ENCODE measurements at regions not wholly inside any gene's neighbourhood (a gene's known extent, or its start where the extent isn't known, plus 50 kb on each side); places are given as distances from the start of the nearest gene placed in this dataset.

DNA sequence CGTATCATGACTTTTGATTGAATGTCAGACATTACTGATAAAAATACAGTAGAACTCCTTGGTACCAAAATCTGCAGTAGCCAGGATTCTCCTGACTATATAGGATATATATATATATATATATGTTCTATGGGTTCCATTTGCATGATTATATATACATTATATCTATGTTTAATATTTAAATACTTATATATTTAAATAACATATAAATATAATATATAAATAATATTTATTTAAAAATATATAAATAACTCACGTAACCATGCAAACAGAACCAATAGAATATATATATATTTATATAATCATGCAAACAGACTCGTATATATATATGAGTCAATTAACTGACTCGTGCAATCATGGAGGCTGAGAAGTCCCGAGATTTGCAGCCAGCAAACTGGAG, 278.8 kb upstream of the PLXNA2 start:
- DNase-seq = no peak

DNA sequence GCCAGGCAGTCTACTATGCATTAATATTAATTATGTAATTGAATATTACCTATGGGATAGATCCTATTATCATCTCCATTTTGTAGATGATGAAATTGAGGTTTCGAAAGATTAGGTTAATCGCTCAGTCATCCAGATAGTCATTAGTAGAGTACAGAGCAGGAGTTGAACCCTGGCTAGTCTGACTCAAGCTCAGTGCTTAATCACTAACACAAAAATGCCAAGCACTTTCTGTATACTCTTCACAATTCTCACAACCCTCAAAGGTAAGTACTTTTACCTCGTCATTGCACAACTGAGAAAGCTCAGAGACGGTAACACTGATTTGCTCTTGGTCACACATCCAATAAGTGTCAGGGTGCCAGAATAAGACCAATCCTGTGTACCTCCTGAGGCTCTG, 280.2 kb upstream of the PLXNA2 start:
- DNase-seq = no peak

DNA sequence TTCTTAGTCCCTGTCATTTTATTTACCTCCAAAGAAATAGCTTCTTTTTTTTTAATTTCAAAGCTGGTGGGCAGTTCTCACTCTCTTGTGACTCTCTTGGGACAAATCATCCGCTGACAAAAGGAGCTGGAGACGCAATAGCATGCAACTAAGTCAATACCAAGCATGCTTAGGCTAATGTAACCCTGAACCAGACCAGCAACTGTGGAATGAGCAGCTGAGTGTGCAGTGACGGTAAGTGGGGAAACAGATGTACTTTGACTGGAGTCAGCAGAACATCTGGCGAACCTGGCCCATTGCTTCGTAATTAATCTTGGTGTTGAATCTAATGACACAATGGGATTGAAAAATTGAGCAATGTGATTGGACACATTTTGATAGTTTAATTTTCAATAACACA, 280.7 kb upstream of the PLXNA2 start:
- DNase-seq = no peak

GRCh38 chr1:208525417-208525816, 281.2 kb upstream of the PLXNA2 start:
- no peak for DNase-seq

GRCh38 chr1:208526613-208527125, 282.5 kb upstream of the PLXNA2 start:
- no peak for DNase-seq

DNA sequence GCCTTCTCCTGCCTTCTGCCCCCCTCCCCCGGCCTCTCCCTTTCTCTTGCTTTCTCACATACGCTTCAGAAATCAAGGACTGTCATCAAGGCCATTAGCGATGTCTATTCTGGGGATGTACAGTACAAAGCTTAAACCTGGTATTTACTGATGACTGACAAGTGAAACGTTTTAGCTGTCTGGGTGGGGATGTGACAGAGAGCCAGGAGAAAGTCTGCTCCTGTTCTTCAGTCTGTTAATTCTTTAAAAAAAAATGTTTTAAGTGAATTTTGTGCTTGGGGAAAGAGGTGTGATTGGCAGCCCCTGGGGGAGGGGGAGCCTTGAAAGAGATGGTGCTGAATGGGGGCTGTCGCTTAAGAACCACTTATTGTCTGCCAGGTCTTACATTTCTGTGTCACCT, 283.0 kb upstream of the PLXNA2 start:
- no peak for DNase-seq

DNA sequence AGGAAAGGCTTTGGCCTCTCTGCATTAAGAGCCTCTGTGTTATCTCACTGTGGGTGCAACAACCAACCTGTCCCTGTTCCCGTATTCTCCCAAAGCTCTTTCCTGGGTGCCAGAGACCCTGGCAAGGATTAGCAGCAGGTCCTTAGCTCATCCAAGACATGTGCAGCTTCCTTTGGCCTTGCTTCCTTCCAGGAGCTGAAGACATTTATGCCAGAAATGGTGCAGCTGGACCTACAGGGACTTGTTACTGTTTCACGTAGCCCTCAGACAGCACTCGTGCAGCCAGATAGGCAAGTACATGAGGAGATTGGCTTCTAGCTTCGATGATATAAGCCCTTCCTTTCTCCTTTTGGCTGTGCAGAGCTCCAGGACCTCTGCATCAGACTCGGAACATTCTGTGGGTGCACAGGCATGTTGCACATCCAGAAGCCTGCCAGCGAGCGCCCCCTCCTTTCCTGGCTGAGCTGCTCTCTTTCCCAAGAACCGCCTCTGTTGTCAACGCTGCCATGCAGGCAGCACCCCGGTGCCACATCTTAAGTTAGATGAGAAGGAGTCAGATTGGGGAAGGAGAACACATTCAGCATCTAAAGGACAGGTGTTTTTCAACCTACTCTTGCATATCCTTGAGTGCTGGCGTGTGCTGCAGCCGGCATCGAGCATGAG, 284.5 kb upstream of the PLXNA2 start:
- no peak for DNase-seq

- DNase-seq = no peak
These were observed 287.0 kb upstream of the PLXNA2 start for GRCh38 chr1:208531003-208531750.

DNA sequence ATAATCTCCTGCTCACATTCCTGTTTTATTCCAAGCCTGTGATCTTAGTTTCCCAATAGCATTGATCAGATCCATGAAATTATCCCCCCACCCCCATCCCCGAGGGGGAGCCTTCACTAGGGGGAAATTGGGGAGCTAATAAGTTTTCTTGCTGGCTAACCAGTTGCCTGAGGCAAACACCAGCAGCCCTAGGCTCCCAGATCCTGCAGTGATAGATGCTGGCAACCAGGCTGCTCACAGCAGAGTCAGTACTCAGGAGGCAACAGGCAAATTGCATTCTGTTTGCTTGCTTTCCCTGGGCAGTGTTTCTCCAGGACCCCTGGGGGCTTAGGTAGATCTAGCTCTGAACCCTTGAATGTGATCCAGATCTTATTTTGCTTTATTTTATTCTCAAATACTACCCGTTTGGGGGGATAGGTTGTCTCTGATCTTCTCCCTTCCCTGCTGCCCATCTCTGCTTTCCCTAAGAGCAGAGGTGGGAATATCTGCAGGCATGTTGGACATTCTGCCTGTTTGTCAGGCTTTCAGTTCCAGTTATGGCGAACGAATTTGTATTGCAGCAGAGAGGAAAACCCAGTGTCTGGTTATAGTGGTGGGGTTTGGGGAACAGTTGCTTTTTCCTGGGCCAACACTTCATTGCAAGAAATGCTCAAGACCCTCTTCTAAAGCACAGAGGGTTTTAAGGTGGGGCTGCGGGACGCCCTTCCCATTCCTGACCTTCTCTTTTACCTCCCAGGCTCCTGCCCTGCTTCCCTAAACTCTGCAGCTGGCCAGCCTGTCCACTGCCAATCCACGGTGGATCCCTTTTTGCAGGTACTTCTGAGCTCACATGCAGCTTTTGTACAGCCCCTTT, 289.8 kb upstream of the PLXNA2 start:
- no peak for DNase-seq

- DNase-seq = no peak
These were observed 290.4 kb upstream of the PLXNA2 start for GRCh38 chr1:208534599-208534897.

DNA sequence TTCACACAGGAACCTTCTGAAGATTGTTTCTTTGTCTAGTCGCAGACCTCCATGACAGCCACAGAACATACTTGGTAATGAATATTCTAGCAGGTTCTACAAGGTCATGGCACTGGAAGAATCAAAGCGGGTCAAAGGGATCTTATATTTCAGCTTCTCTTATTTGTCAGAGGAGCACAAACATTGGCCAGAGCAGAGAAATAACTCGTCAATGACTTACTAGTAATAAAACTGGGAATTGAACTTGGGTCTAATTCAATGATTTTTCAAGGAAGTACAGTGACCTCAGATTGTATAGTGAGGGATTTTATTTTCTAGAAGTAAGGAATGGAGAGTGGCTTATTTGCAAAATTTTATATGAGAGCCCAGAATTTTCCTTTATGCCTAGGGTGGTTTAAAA, 290.8 kb upstream of the PLXNA2 start:
- no peak for DNase-seq

DNA sequence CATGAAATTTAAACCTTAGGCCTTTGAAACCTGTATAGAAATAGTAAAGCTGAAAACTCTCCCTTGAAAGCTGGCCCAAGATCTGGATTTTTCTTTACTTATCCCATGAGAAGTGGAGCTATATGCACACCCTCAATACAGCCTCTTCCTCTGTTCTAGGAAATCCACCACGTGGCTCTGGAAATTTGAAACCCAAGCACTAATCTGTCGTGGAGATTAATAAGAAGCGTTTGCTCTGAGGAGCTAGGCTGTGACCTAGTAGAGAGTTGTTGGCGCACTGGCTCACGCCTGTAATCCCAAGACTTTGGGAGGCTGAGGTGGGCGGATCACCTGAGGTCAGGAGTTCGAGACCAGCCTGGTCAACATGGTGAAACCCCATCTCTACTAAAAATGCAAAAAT, 291.3 kb upstream of the PLXNA2 start:
- no peak for DNase-seq

DNA sequence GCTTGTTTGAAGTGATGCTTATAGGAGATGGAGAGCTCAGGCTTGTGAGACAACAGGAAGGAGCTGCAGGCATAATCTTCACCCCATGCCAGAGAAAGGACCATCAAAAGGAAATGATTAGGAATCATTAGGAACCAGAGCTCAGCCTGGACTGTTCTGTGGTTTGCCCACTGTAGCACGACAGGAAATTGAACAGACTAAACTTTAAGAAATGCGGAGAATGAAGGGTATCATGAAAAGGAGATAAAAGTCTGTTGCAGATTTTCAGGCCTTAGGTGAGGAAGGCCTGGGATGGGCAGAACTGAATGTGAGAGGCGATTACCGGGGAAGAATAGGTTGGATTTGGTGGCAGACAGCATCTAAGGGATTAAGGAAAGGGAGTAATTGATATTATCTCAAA, 292.0 kb upstream of the PLXNA2 start:
- DNase-seq = no peak

DNA sequence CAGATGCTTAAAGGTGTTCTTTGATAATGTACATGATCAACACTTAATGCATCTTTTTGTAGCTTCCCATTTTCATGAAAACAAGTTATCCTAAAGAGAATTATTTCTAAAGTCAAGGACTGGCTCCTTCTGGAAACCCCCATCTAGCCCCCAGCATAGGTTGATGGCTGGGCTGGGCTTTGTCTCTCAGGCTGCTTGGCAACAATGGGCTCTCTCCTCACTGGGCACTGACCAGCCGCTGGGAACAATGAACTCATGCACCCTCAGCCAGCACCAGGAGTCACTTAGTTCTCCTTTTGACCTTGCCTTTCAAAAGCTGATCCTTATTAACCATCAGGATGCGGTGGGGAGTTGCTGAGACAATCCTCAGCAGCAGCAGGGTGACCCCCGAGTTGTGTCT, 293.0 kb upstream of the PLXNA2 start:
- DNase-seq = no peak

- DNase-seq = no peak
These were observed 293.9 kb upstream of the PLXNA2 start for GRCh38 chr1:208538078-208538477.

- DNase-seq = no peak
These were observed 294.4 kb upstream of the PLXNA2 start for GRCh38 chr1:208538587-208538986.

- no peak for DNase-seq
These were observed 296.5 kb upstream of the PLXNA2 start for GRCh38 chr1:208540724-208541123.

DNA sequence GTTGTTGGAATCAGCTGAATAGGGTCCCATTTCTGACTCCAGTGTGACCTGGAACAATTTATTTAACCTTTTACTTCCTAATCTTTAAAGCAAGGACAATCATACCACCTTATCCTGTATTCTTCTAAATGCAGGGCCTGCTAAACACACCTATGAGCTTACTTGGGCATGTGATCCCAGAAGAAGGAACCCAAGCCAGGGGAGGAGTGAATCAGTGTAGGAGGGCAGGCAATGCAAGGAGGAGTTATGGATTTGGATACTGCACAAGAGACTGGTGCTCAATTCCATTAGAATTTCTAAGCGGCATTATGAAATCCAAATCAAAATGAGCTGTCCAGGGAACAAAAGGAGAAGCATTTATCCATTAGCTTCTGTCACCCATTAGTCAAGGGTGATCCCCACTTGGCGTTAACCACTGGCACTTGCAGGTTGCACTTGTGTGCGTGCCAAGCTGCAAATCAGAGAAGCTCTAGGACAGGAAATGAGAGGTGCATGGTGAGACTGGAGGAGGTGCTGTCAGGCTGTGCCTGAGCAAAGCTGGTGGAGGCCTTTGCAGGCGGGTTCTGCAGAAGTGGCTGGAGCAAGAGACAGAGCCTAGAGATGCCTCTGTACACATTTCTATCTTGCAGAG, 297.2 kb upstream of the PLXNA2 start:
- DNase-seq = no peak

DNA sequence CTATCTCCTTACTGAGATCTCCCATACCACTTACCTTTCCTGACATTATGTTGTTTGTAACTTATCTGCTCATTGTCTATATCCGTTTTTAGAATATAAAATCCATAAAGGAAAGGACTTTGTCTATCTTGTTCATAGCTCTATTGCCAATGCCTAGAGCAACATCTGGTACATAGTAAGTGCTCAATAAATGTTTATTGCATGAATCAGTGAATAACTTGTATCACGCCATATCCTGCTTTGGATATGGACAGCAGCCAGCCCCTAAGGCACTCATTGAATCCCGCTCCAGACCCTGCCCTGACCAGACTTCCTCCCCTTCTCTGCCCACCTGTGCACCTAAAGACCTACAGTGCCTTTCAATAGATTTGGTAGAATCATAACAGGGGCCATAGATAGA, 298.1 kb upstream of the PLXNA2 start:
- no peak for DNase-seq

- no peak for DNase-seq
These were observed 299.9 kb upstream of the PLXNA2 start for GRCh38 chr1:208544053-208544452.

GRCh38 chr1:208544794-208545193, 300.6 kb upstream of the PLXNA2 start:
- DNase-seq = no peak

DNA sequence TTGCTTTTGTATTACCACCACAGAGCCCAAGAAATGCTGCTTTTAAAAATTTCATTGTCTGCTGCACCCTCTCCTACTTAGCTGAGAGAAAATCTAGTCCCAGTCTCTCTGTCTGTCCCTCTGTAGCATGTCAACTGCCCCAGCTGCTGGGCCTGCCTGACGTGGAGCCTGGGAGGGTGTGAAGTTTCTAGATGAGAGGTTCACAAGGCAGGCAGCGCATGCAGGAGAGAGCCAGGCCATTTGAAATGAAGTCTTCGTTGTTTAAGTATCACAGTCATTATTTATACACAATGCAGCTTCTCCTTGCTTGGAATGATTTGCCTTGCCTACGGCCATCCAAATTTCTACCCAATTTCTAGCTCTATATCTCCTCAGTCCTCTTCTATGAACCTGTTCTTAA, 306.8 kb upstream of the PLXNA2 start:
- DNase-seq = no peak

- no peak for DNase-seq
These were observed 307.6 kb upstream of the PLXNA2 start for GRCh38 chr1:208551633-208552320.

All from activated naive CD4-positive, alpha-beta T cell treated with Interleukin-2 at 50 U/mL for 16 hours (primary cell).